Keratinocyte (primary cell): ENCODE measurements at regions not wholly inside any gene's neighbourhood (a gene's known extent, or its start where the extent isn't known, plus 50 kb on each side); places are given as distances from the start of the nearest gene placed in this dataset.

Source experiments
- DNase-seq: peaks from one replicate; pipeline ENCODE4 v3.0.0-alpha.2; 2011; ENCODE audit warnings: low read depth, missing footprints, low spot score
- FAIRE-seq: peaks from 2 replicates; lab custom pipeline; 2011; peaks lifted over from hg19 to GRCh38; lab: Jason Lieb, UNC
- H2AFZ ChIP-seq: 2 replicates; pipeline ENCODE4 v1.6.0; 2012; ENCODE audit warnings: low read length, control low read depth, inconsistent platforms; ENCODE audit not compliant: control insufficient read depth
- H3K27ac ChIP-seq: 2 replicates; pipeline ENCODE4 v1.5.1; 2011; ENCODE audit warnings: low read length; ENCODE audit not compliant: control insufficient read depth, insufficient read depth
- H3K27me3 ChIP-seq: 3 replicates; pipeline ENCODE4 v1.6.0; 2011; ENCODE audit warnings: low read length; ENCODE audit not compliant: control insufficient read depth, insufficient read depth; ENCODE audit errors: extremely low read depth
- H3K36me3 ChIP-seq, 2 experiments: 2 replicates in 1 of 2; 3 replicates in 1 of 2; pipeline ENCODE4 v1.5.1; 2011; ENCODE audit warnings: low read length in 2 of 2, mild to moderate bottlenecking in 1 of 2; ENCODE audit not compliant: control insufficient read depth in 2 of 2, insufficient read depth in 2 of 2; ENCODE audit errors: extremely low read depth in 1 of 2
- H3K4me1 ChIP-seq: 3 replicates; pipeline ENCODE4 v1.5.1; 2011; ENCODE audit warnings: low read length; ENCODE audit not compliant: control insufficient read depth, insufficient read depth; ENCODE audit errors: extremely low read depth
- H3K4me2 ChIP-seq: 3 replicates; pipeline ENCODE4 v1.6.0; 2011; ENCODE audit warnings: low read depth, low read length; ENCODE audit not compliant: control insufficient read depth, insufficient read depth; ENCODE audit errors: extremely low read depth
- H3K4me3 ChIP-seq, 3 experiments: fragments of 200-600 bp in 1 of 3; sonication (generic) in 1 of 3; 2 replicates in 2 of 3; 3 replicates in 1 of 3; pipeline ENCODE4 v1.5.1; 2011 to 2016; ENCODE audit warnings: low read length in 3 of 3, mild to moderate bottlenecking in 3 of 3, control low read depth in 2 of 3, inconsistent platforms in 1 of 3, low read depth in 1 of 3, mixed read lengths in 1 of 3, mixed run types in 1 of 3, moderate library complexity in 1 of 3; ENCODE audit not compliant: control insufficient read depth in 2 of 3, insufficient read depth in 2 of 3; ENCODE audit errors: extremely low read depth in 1 of 3
- H3K79me2 ChIP-seq: 2 replicates; pipeline ENCODE4 v1.6.0; 2012; ENCODE audit warnings: low read length; ENCODE audit not compliant: control insufficient read depth, insufficient read depth
- H3K9ac ChIP-seq: 3 replicates; pipeline ENCODE4 v1.6.0; 2011; ENCODE audit warnings: low read length; ENCODE audit not compliant: control insufficient read depth, insufficient read depth; ENCODE audit errors: extremely low read depth
- H3K9me1 ChIP-seq: 3 replicates; pipeline ENCODE4 v1.6.0; 2011; ENCODE audit warnings: low read length; ENCODE audit not compliant: control insufficient read depth, insufficient read depth; ENCODE audit errors: extremely low read depth
- H3K9me3 ChIP-seq: 2 replicates; pipeline ENCODE4 v1.5.1; 2012; ENCODE audit warnings: low read depth, low read length; ENCODE audit not compliant: control insufficient read depth
- H4K20me1 ChIP-seq: 3 replicates; pipeline ENCODE4 v1.6.0; 2011; ENCODE audit warnings: low read length; ENCODE audit not compliant: control insufficient read depth, insufficient read depth; ENCODE audit errors: extremely low read depth
- EZH2 ChIP-seq: IDR thresholded peaks from one replicate; pipeline ENCODE4 v1.6.1; 2012; ENCODE audit warnings: inconsistent platforms, mild to moderate bottlenecking, low read length, moderate library complexity
- dilution Hi-C: fragments of 300-500 bp; cut with MboI; formaldehyde crosslinking; loops from one replicate; pipeline ENCODE4 v1.7.0; 2020; ENCODE audit warnings: low sequenced_read_pairs; ENCODE audit not compliant: extremely low pct_ligation_motif_present
- TF ChIP-seq, protein P1 (sequence below), 3 experiments: IDR thresholded peaks in 1 of 3; conservative IDR thresholded peaks in 1 of 3; optimal IDR thresholded peaks in 1 of 3; 2 replicates in 2 of 3; 3 replicates in 1 of 3; pipeline versions ENCODE3 to v1.5.1; 2011; ENCODE audit warnings: low read length in 3 of 3, mild to moderate bottlenecking in 3 of 3, moderate library complexity in 2 of 3, control low read depth in 1 of 3, inconsistent platforms in 1 of 3; ENCODE audit not compliant: insufficient read depth in 2 of 3; ENCODE audit errors: extremely low read depth in 1 of 3

DNA sequence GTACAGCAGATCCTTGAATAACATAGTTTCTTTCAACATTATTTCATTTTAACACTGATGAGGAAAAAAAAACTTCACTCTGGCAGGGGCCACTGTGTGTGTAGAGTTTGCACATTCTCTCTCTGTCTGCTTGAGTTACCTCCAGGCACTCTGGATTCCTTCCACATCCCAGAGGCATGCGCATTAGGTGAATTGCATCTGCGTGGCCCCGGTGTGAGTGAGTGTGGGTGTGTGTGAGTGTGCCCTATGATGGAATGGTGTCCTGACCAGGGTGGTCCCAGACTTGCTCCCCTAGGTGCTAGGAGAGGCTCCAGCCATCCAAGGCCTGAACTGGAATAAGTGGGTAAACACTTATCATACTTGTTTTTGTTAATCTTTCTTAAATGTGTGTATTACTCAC lies 90.6 kb upstream of the LRIG3 start:
- dilution Hi-C loops = no loop called here
- TF ChIP-seq, protein P1, sequence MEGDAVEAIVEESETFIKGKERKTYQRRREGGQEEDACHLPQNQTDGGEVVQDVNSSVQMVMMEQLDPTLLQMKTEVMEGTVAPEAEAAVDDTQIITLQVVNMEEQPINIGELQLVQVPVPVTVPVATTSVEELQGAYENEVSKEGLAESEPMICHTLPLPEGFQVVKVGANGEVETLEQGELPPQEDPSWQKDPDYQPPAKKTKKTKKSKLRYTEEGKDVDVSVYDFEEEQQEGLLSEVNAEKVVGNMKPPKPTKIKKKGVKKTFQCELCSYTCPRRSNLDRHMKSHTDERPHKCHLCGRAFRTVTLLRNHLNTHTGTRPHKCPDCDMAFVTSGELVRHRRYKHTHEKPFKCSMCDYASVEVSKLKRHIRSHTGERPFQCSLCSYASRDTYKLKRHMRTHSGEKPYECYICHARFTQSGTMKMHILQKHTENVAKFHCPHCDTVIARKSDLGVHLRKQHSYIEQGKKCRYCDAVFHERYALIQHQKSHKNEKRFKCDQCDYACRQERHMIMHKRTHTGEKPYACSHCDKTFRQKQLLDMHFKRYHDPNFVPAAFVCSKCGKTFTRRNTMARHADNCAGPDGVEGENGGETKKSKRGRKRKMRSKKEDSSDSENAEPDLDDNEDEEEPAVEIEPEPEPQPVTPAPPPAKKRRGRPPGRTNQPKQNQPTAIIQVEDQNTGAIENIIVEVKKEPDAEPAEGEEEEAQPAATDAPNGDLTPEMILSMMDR (optimal IDR thresholded peaks at IDR 0.05 in 1 of 3, IDR thresholded peaks at IDR 0.05 in 1 of 3, conservative IDR thresholded peaks at IDR 0.05 in 1 of 3; ENCODE audit: extremely low read depth in 1 of 3, insufficient read depth in 2 of 3, low read length in 3 of 3) = no peak
- no peak overlapping the region for H2AFZ ChIP-seq
- H3K9ac ChIP-seq = no peak overlapping the region
- no peaks in the 10 kb centered on the region for H3K4me1 ChIP-seq
- DNase-seq (no peak), FAIRE-seq (no peak)
- H4K20me1 ChIP-seq = no peaks in the 10 kb centered on the region
- H3K36me3 ChIP-seq = no peaks in the 10 kb centered on the region
- no peak overlapping the region for H3K4me3 ChIP-seq
- H3K9me1 ChIP-seq = no peaks in the 10 kb centered on the region
- H3K4me2 ChIP-seq = no peak overlapping the region
- H3K27ac ChIP-seq = no peak overlapping the region
- H3K27me3 ChIP-seq = no peaks in the 10 kb centered on the region
- H3K79me2 ChIP-seq = no peaks in the 10 kb centered on the region
- no peaks in the 10 kb centered on the region for H3K9me3 ChIP-seq

DNA sequence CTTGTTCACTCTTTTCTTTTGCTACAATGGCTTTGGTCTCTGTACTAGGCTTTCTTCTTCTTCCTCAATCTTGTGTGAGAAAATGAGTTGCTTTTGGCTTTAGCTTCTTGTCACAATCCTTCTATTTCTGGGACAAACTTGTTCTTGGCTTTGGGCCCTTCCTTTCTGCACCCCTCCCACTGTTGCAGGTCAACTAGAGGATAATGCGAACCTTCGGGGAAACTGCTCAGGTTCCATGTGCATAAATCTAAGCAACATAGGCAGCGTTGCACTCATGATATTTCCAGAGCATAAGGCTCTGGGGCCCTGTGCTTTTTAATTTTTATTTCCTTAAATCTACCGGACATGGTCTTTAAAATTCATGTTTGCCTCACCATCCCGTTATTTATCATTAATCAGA lies 89.8 kb upstream of the LRIG3 start:
- dilution Hi-C loops = no loop called here
- TF ChIP-seq EZH2 = no peak
- TF ChIP-seq, protein P1 (optimal IDR thresholded peaks at IDR 0.05 in 1 of 3, IDR thresholded peaks at IDR 0.05 in 1 of 3, conservative IDR thresholded peaks at IDR 0.05 in 1 of 3; ENCODE audit: extremely low read depth in 1 of 3, insufficient read depth in 2 of 3, low read length in 3 of 3) = no peak
- no peak for FAIRE-seq

More for the DNA sequence above, 89.8 kb upstream of the LRIG3 start:
- Histone ChIP-seq H3K9me1 (no peaks in the 10 kb centered on the region), H3K27ac (no peak overlapping the region), H3K9me3 (no peaks in the 10 kb centered on the region), H3K9ac (no peak overlapping the region), H3K36me3 (no peaks in the 10 kb centered on the region), H3K4me2 (no peak overlapping the region), H3K4me1 (no peaks in the 10 kb centered on the region), H3K79me2 (no peaks in the 10 kb centered on the region), H3K4me3 (no peak overlapping the region), H2AFZ (no peak overlapping the region), H3K27me3 (no peaks in the 10 kb centered on the region), H4K20me1 (no peaks in the 10 kb centered on the region)
- DNase-seq = no peak
